ELR (cell line): ENCODE measurements at regions not wholly inside any gene's neighbourhood (a gene's known extent, or its start where the extent isn't known, plus 50 kb on each side); places are given as distances from the start of the nearest gene placed in this dataset.
"Not testable (repeated sequence)": the region's sequence is repeated elsewhere in the genome, so short reads cannot be mapped to it uniquely, and the experiment has no call there.

Experiments used
- DNase-seq: peaks from one replicate; pipeline ENCODE4 v3.0.0-alpha.2; 2015; ENCODE audit warnings: low read depth

- no peak for DNase-seq
Observed at GRCh38 chr22:40094485-40094884, 83.2 kb upstream of the TNRC6B start.

GRCh38 chr22:40099887-40100286 lies 77.8 kb upstream of the TNRC6B start:
- not testable (repeated sequence) for DNase-seq

GRCh38 chr22:40105755-40106154 lies 72.0 kb upstream of the TNRC6B start:
- no peak for DNase-seq

- DNase-seq = peak; percentile 15
Observed at GRCh38 chr22:40107244-40107643, 70.5 kb upstream of the TNRC6B start.

GRCh38 chr22:40107851-40108378 lies 69.8 kb upstream of the TNRC6B start:
- peak; percentile 72 for DNase-seq

- no peak for DNase-seq
Observed at GRCh38 chr22:40108396-40108795, 69.3 kb upstream of the TNRC6B start.

GRCh38 chr22:40108926-40109325 lies 68.8 kb upstream of the TNRC6B start:
- not testable (repeated sequence) for DNase-seq

GRCh38 chr22:40111451-40111850 lies 66.3 kb upstream of the TNRC6B start:
- no peak for DNase-seq

- no peak for DNase-seq
Observed at GRCh38 chr22:40112595-40112994, 65.1 kb upstream of the TNRC6B start.

- no peak for DNase-seq
Observed at GRCh38 chr22:40113696-40114095, 64.0 kb upstream of the TNRC6B start.

- DNase-seq = no peak
Observed at GRCh38 chr22:40114411-40114810, 63.3 kb upstream of the TNRC6B start.

- no peak for DNase-seq
Observed at GRCh38 chr22:40116496-40117200, 61.1 kb upstream of the TNRC6B start.

- no peak for DNase-seq
Observed at GRCh38 chr22:40118979-40119378, 58.7 kb upstream of the TNRC6B start.

- DNase-seq = no peak
Observed at GRCh38 chr22:40120848-40121247, 56.9 kb upstream of the TNRC6B start.

- DNase-seq = no peak
Observed at GRCh38 chr22:40121461-40121860, 56.3 kb upstream of the TNRC6B start.

- DNase-seq = no peak
Observed at GRCh38 chr22:40122792-40123191, 54.9 kb upstream of the TNRC6B start.

- no peak for DNase-seq
Observed at GRCh38 chr22:40123387-40123786, 54.3 kb upstream of the TNRC6B start.
